RPMI8226 (cell line): ENCODE measurements at regions not wholly inside any gene's neighbourhood (a gene's known extent, or its start where the extent isn't known, plus 50 kb on each side); places are given as distances from the start of the nearest gene placed in this dataset.
"Not testable (repeated sequence)": the region's sequence is repeated elsewhere in the genome, so short reads cannot be mapped to it uniquely, and the experiment has no call there.

Experiments used
- DNase-seq: peaks from one replicate; pipeline ENCODE4 v3.0.0-alpha.2; 2015

- DNase-seq = no peak
Measured at GRCh38 chr3:6654670-6655069, 206.2 kb upstream of the GRM7 start.

DNA sequence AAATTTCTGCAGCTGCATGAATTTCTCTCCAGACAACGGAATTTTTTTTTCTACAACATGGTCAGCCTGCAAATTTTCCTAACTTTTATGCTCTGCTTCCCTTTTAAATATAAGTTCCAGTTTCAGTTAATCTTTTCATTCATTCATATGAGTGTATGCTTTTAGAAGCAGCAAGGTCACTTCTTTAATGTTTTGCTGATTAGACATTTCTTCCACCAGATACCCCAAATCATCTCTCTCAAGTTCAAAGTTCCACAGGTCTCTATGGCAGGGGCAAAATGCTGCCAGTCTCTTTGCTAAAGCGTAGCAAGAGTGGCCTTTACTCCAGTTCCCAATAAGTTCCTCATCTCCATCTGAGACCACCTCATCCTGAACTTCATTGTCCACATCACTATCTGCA lies 205.6 kb upstream of the GRM7 start:
- DNase-seq = no peak

DNA sequence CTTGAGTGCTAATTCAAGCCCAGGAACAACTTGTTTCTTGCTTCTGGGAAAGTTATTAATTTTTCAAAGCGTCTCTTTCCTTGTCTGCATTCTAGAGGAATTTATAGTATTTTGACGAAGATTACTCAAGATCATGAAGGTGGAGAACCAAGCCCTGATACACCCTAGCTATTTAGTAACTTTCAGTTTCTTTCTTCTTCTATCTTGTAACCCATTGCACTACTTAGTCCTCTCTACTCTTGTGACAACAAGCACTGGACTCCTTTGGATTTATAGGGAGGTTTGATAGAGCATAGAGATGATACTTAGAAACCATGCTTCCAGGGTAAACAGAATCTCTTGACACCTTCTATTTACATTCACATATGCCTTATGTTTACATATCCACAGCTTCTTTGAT lies 203.3 kb upstream of the GRM7 start:
- DNase-seq = no peak

- no peak for DNase-seq
Measured at GRCh38 chr3:6667354-6667753, 193.6 kb upstream of the GRM7 start.

GRCh38 chr3:6671363-6671762 lies 189.6 kb upstream of the GRM7 start:
- DNase-seq = no peak

DNA sequence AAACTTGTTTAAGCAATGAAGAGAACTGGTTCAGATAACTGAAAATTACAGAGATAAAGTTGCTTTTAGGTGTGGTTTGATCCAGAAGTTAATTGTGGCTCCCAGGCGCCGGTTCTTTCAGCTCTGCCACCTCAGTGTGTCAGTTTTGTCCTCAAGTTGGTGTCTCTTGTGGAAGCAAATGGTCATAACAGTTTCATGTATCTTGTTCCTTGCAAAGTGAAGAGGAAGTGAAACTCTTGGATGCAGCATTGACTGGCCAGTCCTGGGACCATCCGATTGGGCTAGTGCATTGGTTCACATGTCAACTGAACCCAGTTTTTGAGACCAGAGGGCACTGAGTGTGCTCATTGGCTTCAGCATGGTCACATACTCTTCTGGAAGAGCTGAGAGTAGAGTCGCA lies 181.4 kb upstream of the GRM7 start:
- peak; percentile 61 for DNase-seq

DNA sequence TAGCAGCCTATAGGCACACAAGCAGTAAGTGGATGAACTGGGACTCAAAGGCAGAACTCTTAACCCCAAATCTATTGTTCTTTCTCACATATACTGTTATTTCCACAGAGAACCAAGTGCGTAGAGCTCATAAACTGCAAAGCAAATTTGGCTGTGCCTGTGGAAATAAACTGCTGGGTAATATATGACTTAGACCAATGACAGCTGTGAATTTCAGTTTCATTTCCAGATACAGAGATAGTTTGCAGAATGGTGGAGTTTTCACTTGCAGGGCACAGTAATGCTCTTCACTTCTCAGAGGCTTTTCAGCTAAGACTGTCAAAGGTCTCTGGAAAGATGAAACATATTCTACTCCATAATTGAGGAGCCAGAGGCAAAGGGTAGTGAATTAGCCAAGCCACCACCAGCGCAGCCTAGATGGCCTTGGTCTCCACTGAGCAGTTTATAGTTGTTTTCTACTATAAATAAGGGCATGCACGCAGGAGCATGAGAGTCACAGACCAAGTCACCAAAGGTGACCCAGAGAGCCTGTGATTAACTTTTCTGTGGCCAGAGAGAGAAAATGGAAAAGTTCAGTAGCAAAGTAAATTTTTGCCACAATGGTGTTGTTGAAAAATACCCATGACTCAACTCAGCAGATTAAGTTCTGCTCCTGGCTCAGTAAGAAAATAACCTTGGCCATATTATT lies 180.7 kb upstream of the GRM7 start:
- DNase-seq = peak; percentile 42

DNA sequence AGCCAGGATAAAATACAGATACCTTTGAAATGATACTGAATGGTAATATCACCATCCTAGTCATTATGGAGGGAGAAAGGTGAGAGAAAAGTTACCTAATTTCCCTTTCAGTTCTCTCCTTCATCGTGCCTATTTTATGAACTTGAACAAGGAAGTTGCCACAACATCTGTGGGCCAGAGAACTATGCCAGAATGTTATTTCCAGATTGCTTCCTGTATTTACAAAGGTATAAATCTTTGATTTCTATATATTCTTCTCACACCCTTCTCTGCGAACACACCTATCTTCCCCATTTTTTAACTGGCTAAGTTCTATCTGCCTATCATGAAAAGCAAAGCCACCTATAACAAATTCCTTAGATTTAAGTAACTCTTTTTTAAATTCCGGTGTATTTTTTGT lies 163.6 kb upstream of the GRM7 start:
- no peak for DNase-seq

DNA sequence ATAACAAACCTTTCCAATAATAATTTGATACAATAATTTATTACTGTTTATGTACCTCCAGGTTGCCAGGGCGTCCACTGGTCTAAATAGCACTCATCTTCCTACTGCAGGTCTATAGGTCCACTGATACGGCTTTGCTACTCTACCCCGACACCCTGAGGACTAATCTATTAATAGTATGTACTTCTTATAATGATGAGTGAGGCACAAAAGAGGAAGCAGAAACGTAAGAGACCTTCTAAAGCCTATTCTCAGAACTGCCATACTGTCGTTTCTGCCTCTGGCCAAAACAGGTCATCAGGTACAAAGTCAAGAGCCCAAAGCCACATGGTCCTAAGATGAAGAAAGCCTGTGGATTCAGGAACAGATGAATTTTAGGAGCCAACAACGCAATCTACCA lies 163.2 kb upstream of the GRM7 start:
- peak; percentile 53 for DNase-seq

DNA sequence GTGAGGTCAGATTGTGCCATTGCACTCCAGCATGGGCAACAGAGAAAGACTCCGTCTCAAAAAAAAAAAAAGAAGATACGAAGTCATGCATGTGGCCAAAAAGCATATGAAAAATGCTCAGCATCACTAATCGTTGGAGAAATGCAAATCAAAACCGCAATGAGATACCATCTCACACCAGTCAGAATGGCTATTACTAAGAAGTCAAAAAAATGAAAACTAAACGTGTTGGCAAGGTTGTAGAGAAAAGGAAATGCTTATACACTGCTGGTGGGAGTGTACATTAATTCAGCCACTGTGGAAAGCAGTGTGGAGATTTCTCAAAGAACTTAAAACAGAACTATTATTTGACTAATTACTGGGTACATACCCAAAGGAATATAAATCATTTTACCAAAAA lies 156.1 kb upstream of the GRM7 start:
- not testable (repeated sequence) for DNase-seq

- DNase-seq = peak; percentile 10
Measured at GRCh38 chr3:6706777-6707176, 154.1 kb upstream of the GRM7 start.

- DNase-seq = no peak
Measured at GRCh38 chr3:6709178-6709577, 151.7 kb upstream of the GRM7 start.

DNA sequence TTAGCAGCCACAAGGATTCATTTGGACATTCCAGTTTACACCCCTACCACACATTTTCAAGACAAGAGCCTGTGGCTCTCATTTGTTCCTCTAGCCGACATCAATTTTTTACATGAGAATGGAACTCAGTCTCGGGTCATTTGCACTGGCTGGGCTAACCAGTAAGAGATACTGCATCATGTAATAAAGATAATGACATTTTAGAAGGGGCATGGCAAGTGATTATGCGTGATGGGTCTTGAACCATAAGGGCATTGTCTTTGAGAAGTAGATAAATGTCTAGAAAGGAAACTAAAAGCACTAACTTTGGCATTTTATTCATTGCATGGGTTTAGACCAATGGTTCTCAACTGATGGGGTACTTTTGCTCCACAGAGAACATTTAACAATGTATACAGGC lies 146.0 kb upstream of the GRM7 start:
- DNase-seq = no peak

- DNase-seq = no peak
Measured at GRCh38 chr3:6716420-6716819, 144.5 kb upstream of the GRM7 start.

DNA sequence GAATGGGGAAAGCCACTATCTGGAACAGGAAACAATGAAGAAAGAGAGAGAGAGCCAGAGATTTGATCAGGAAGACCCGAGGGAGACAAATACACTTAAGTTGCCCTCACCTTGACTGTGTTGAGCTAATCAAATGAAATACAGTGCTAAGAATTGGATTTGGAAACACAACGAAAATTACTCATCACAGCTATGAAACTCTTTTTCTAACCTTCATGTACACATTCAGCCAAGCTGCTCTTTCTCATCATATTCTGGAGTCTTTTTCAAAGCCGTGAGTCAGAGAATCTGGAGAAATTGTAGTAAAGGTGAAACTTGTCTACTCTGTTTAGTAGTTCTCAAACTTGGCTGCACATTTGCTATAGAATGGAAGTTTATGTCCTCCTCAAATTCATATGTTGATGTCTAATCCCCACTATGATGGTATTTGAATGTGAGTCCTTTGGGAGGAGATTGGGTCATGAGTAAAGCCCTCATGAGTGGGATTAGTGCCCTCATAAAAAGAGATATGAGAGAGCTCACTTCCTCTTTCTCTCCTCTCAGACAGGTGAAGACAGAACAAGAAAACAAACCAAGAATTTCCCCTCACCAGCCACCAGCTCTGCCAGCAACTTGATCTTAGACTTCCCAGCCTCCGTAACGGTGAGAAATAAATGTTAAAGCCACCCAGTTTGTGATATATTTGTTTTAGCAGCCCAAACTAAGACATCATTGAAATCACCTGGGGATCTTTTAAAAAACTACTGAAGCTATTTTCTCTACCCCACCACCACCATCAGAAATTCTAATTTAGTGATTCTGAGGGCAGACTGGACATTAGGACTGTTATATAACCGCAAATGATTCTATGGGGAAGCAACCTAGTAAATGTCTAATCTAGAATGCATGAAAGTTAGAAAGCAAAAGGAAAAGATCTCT lies 143.6 kb upstream of the GRM7 start:
- peak; percentile 61 for DNase-seq

- no peak for DNase-seq
Measured at GRCh38 chr3:6719999-6720398, 140.9 kb upstream of the GRM7 start.

- peak; percentile 25 for DNase-seq
Measured at GRCh38 chr3:6721491-6721890, 139.4 kb upstream of the GRM7 start.

GRCh38 chr3:6723205-6723604 lies 137.7 kb upstream of the GRM7 start:
- DNase-seq = no peak

DNA sequence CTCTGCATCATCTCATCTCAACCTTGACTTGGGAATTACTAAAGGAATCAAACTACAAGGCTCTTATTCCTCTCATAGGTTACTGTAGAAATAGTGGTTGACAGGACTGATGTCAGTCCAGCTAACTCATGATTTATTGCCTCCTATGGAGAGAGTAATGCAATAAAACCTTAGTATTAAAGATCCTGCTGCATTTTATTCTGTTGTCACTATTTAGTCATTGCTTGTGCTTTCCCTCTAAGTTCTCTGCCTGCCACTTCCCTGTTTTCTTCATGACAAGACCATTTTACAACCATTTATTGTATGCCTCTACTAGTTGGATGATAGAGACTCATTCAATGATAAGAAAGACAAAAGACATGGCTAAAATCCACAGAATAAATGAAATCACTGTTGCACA lies 134.1 kb upstream of the GRM7 start:
- no peak for DNase-seq

DNA sequence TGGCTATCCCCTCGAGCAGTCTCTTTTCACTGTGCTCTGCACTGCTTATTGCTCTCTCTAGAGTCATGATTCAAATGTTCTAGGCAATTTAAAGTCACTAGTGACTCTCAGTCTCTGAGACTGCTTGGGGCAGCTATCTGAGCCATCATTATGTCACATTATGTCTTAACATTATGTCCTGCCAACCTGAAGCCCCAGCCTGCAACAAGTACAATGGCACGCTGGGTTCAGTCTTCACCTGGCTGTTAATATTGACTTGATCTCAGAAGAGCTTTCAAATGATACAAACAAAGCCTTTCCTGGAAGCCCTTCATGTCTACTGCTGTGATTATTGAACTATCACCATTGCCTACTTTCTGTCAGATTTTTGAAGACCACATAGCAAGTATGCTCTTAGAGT lies 128.1 kb upstream of the GRM7 start:
- no peak for DNase-seq

DNA sequence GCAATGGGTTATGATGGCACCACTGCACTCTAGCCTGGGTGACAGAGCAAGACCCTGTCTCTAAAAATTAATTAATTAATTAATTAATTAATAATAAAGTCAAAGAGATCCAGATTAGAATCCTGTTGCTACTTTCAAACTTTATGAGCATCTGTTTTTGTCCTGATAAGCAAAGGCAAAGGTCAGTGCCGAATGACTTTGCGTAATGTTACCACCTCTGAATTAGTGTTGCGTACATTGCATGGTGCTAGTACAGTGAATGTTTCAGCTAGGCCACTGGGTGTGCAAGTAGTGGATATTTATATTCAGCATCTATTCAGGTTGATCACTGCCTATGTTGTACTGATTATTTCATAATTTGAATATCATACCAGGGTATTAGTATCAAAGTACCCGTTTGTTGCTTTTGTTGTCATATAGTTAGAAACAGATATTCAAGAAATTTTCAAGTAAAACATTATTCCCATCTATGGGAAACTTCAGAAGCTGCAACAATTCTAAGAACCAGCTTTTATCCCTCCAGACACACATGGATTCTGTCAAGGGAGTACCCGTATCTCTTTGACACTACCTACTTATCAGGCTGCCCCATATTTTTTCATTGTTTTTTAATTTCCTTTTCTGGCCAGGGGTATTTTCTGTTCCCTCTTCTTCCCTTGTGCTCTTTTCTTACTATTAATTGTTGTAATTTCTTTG lies 127.1 kb upstream of the GRM7 start:
- no peak for DNase-seq

DNA sequence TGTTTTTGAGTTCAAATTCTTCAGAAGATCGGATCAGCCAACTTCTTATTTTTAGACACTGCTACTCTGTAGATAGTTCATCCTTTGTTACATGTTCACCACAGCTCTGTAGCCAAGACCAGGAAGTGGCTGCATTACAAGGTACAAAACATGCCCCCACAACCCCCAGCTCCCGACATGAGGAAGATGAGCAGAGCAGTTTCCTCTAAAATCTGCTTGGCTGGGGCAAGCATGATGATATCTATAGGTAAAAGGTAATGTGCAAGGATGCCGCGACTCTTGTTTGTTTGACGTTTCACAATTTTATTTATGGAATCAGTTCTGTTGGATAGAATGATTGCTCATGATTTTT lies 126.5 kb upstream of the GRM7 start:
- DNase-seq = no peak

- DNase-seq = no peak
Measured at GRCh38 chr3:6736836-6737629, 123.9 kb upstream of the GRM7 start.
